IMR-90 (cell line): ENCODE measurements at regions not wholly inside any gene's neighbourhood (a gene's known extent, or its start where the extent isn't known, plus 50 kb on each side); places are given as distances from the start of the nearest gene placed in this dataset.

Experiments
- ATAC-seq: fragments of 200-7000 bp; cut with Tn5 transposase; 2 replicates; pipeline ENCODE4 v1.9.1; 2020; ENCODE audit warnings: low read depth, mild to moderate bottlenecking, moderate library complexity
- BruUV-seq: library from RNA; stranded (reverse); fragments of 400-500 nt; replicated peaks from 2 replicates; lab custom pipeline; 2021; lab: Mats Ljungman, UMichigan
- CTCF ChIA-PET: fragments of 300-600 bp; formaldehyde crosslinking; extraction: SDS; loops from one replicate; lab custom pipeline; 2021; ENCODE audit warnings: antibody characterized with exemption; lab: Yijun Ruan, JAX
- POLR2A ChIA-PET: fragments of 300-600 bp; sonication (Branson Sonifier 250); formaldehyde crosslinking; loops from one replicate; lab custom pipeline; 2022; ENCODE audit warnings: antibody characterized with exemption; ENCODE audit not compliant: unreplicated experiment; lab: Charles Lee
- DNase-seq: peaks from one replicate; pipeline ENCODE4 v3.0.0; 2013
- H2AFZ ChIP-seq: replicated peaks from 2 replicates; pipeline ENCODE3; 2013; ENCODE audit warnings: low read length, mild to moderate bottlenecking; ENCODE audit not compliant: poor library complexity
- H2AK5ac ChIP-seq: 2 replicates; pipeline ENCODE4 v1.6.1; 2013; ENCODE audit warnings: low read depth, low read length, inconsistent platforms
- H2AK9ac ChIP-seq: replicated peaks from 2 replicates; pipeline ENCODE3; 2013; ENCODE audit warnings: mild to moderate bottlenecking, low read depth, low read length, moderate library complexity; ENCODE audit not compliant: poor library complexity
- H2BK120ac ChIP-seq: 2 replicates; pipeline ENCODE4 v1.6.1; 2013; ENCODE audit warnings: low read depth, low read length, inconsistent platforms
- H2BK15ac ChIP-seq: 3 replicates; pipeline ENCODE4 v1.6.1; 2013; ENCODE audit warnings: low read depth, low read length, inconsistent platforms
- H2BK20ac ChIP-seq: 2 replicates; pipeline ENCODE4 v1.6.1; 2013; ENCODE audit warnings: low read depth, mild to moderate bottlenecking, inconsistent platforms, low read length, moderate library complexity
- H2BK5ac ChIP-seq: 2 replicates; pipeline ENCODE4 v1.6.1; 2013; ENCODE audit warnings: mild to moderate bottlenecking, low read depth, low read length, inconsistent platforms; ENCODE audit not compliant: poor library complexity, severe bottlenecking
- H3K14ac ChIP-seq: replicated peaks from 2 replicates; pipeline ENCODE4 v1.6.1; 2013; ENCODE audit warnings: low read depth, low read length, inconsistent platforms
- H3K18ac ChIP-seq: 2 replicates; pipeline ENCODE4 v1.6.1; 2013; ENCODE audit warnings: low read depth, low read length, control low read depth
- H3K23ac ChIP-seq: 2 replicates; pipeline ENCODE4 v1.6.1; 2013; ENCODE audit warnings: low read depth, low read length, inconsistent platforms
- H3K27ac ChIP-seq: 2 replicates; pipeline ENCODE4 v1.5.1; 2013; ENCODE audit warnings: mild to moderate bottlenecking, control low read depth, low read length; ENCODE audit not compliant: insufficient read depth
- H3K27me3 ChIP-seq: 2 replicates; pipeline ENCODE4 v1.6.1; 2013; ENCODE audit warnings: low read length; ENCODE audit not compliant: control insufficient read depth, insufficient read depth
- H3K36me3 ChIP-seq: 2 replicates; pipeline ENCODE4 v1.6.1; 2013; ENCODE audit warnings: low read length, mixed read lengths; ENCODE audit not compliant: control insufficient read depth, insufficient read depth
- H3K4ac ChIP-seq: 2 replicates; pipeline ENCODE4 v1.6.1; 2013; ENCODE audit warnings: low read depth, low read length, inconsistent platforms
- H3K4me1 ChIP-seq: 2 replicates; pipeline ENCODE4 v1.6.1; 2013; ENCODE audit warnings: low read length, mixed read lengths; ENCODE audit not compliant: control insufficient read depth, insufficient read depth
- H3K4me2 ChIP-seq: 2 replicates; pipeline ENCODE4 v1.6.1; 2013; ENCODE audit warnings: low read depth, mild to moderate bottlenecking, control low read depth, low read length, moderate library complexity
- H3K4me3 ChIP-seq: 2 replicates; pipeline ENCODE4 v1.5.1; 2013; ENCODE audit warnings: low read depth, mild to moderate bottlenecking, control low read depth, low read length, moderate library complexity; ENCODE audit not compliant: insufficient read depth
- H3K56ac ChIP-seq: 2 replicates; pipeline ENCODE4 v1.6.1; 2013; ENCODE audit warnings: low read length, inconsistent platforms; ENCODE audit not compliant: insufficient read depth; ENCODE audit errors: extremely low read depth
- H3K79me1 ChIP-seq, 2 experiments: 2 replicates each; pipeline ENCODE4 v1.6.1; 2013; ENCODE audit warnings: low read length in 2 of 2, inconsistent platforms in 1 of 2, low read depth in 1 of 2
- H3K9ac ChIP-seq: 2 replicates; pipeline ENCODE4 v1.6.1; 2013; ENCODE audit warnings: low read depth, low read length, control low read depth
- H3K9me1 ChIP-seq: 2 replicates; pipeline ENCODE4 v1.6.1; 2013; ENCODE audit warnings: low read length, inconsistent platforms; ENCODE audit not compliant: insufficient read depth
- H3K9me3 ChIP-seq: 2 replicates; pipeline ENCODE4 v1.6.1; 2013; ENCODE audit warnings: low read length; ENCODE audit not compliant: control insufficient read depth, insufficient read depth
- H4K20me1 ChIP-seq: 2 replicates; pipeline ENCODE4 v1.6.1; 2013; ENCODE audit warnings: low read length, inconsistent platforms; ENCODE audit not compliant: insufficient read depth
- H4K5ac ChIP-seq: 2 replicates; pipeline ENCODE4 v1.6.1; 2013; ENCODE audit warnings: mild to moderate bottlenecking, low read depth, low read length, control low read depth
- H4K8ac ChIP-seq, 2 experiments: 2 replicates each; pipeline ENCODE4 v1.6.1; 2013; ENCODE audit warnings: low read depth in 2 of 2, low read length in 2 of 2, control low read depth in 1 of 2, inconsistent platforms in 1 of 2
- H4K91ac ChIP-seq: 2 replicates; pipeline ENCODE4 v1.6.1; 2013; ENCODE audit warnings: low read depth, low read length, inconsistent platforms; ENCODE audit not compliant: insufficient read depth
- FOS ChIP-seq: fragments of 150-350 bp; IDR thresholded peaks from 2 replicates; pipeline ENCODE4 v1.6.1; 2016; ENCODE audit warnings: low read depth, low read length
- POLR2A ChIP-seq: IDR thresholded peaks from 2 replicates; pipeline ENCODE4 v1.6.1; 2012; ENCODE audit warnings: mild to moderate bottlenecking, low read depth, low read length
- RAD21 ChIP-seq: IDR thresholded peaks from 2 replicates; pipeline ENCODE4 v1.6.1; 2012; ENCODE audit warnings: low read length, improper control_type of control experiment
- SMC3 ChIP-seq: fragments of 150-350 bp; IDR thresholded peaks from 2 replicates; pipeline ENCODE4 v1.6.1; 2016; ENCODE audit warnings: low read depth, mild to moderate bottlenecking, antibody characterized with exemption, low read length, moderate library complexity
- WGBS, 2 experiments: methylation state at CpG; one replicate each; pipeline versions ENCODE4 v1.1.5 to v1.1.7; 2013; ENCODE audit warnings: missing lambda C conversion rate in 2 of 2; ENCODE audit not compliant: insufficient read length in 1 of 2; ENCODE audit errors: extremely low coverage in 2 of 2; 5-methylcytosine and 5-hydroxymethylcytosine counted together
- dilution Hi-C: fragments of 300-500 bp; cut with HindIII; formaldehyde crosslinking; loops from one replicate; pipeline ENCODE4 v1.14.3; 2018; ENCODE audit warnings: low sequenced_read_pairs; ENCODE audit not compliant: unreplicated experiment
- in situ Hi-C: fragments of 300-500 bp; cut with MboI; formaldehyde crosslinking; loops from 3 replicates; pipeline ENCODE4 v1.14.3; 2019; ENCODE audit warnings: low sequenced_read_pairs, inconsistent platforms, mixed read lengths
- intact Hi-C: fragments of 100-400 bp; cut with micrococcal nuclease; formaldehyde crosslinking; loops from 2 replicates; pipeline ENCODE4 v1.10.0; 2022
- TF ChIP-seq, protein P1 (sequence below): fragments of 150-350 bp; IDR thresholded peaks from 2 replicates; pipeline ENCODE4 v1.6.1; 2016; ENCODE audit warnings: low read depth, mild to moderate bottlenecking, low read length, moderate library complexity, borderline replicate concordance

DNA sequence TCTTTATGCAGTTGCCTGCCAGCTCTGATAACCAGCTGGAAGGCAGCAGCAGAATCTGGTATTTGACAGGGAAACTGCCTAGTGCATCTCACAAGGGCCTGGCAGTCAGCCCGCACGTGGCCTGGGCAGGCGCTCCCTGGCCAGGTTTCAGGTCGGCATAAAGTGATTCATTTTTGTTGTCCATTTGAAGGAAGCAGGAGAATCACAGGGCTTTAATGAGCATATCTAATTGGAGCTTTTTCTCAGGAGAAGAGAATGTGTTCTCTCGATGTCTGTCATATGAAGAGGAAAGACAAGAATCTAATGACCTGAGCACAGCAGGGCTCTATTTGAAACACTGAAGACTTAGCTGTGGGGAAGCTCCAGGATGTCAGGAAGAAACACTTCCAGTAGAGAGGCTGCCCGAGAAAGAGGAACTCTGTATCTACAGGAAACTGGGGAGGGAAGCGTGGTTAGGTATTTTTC is 98.8 kb upstream of the MB21D2 start:
- Histone ChIP-seq H3K9me1 (no peaks in the 10 kb centered on the region), H3K23ac (no peak overlapping the region), H3K14ac (no peak overlapping the region), H4K8ac (no peak overlapping the region), H2BK120ac (no peak overlapping the region), H3K79me1 (no peaks in the 10 kb centered on the region), H3K36me3 (no peaks in the 10 kb centered on the region), H3K4me1 (no peaks in the 10 kb centered on the region), H3K4me3 (no peak overlapping the region), H2AK9ac (no peak overlapping the region), H3K9me3 (peaks cover 4% of the 10 kb centered on the region), H4K20me1 (no peaks in the 10 kb centered on the region), H3K27ac (no peak overlapping the region), H2AFZ (no peak overlapping the region), H2AK5ac (no peak overlapping the region), H2BK5ac (no peak overlapping the region), H2BK20ac (no peak overlapping the region), H3K56ac (no peak overlapping the region), H3K9ac (no peak overlapping the region), H4K5ac (no peak overlapping the region), H4K91ac (no peak overlapping the region), H3K4ac (no peak overlapping the region), H2BK15ac (no peak overlapping the region), H3K4me2 (no peak overlapping the region), H3K27me3 (no peaks in the 10 kb centered on the region; the same call in 1 of the 2 replicates), H3K18ac (no peak overlapping the region)
- TF ChIP-seq POLR2A (no peak), RAD21 (no peak), FOS (no peak), SMC3 (no peak)
- TF ChIP-seq, protein P1, sequence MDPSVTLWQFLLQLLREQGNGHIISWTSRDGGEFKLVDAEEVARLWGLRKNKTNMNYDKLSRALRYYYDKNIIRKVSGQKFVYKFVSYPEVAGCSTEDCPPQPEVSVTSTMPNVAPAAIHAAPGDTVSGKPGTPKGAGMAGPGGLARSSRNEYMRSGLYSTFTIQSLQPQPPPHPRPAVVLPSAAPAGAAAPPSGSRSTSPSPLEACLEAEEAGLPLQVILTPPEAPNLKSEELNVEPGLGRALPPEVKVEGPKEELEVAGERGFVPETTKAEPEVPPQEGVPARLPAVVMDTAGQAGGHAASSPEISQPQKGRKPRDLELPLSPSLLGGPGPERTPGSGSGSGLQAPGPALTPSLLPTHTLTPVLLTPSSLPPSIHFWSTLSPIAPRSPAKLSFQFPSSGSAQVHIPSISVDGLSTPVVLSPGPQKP = no peak
- DNase-seq = no peak
- no peak for ATAC-seq
- 44% methylated on average over 3 of the region's 7 CpGs; no CpG with 5 or more reads in 1 of the 2 experiments for WGBS, 2 experiments
- no TSS peak for BruUV-seq
- intact Hi-C loops (no loop called here), dilution Hi-C loops (no loop called here), in situ Hi-C loops (no loop called here)
- CTCF ChIA-PET = interaction anchor here (1.6 kb wide), 1 partner anchor 200 kb away, joined by 3 read pairs; no protein-coding TSS in a partner anchor
- POLR2A ChIA-PET = interaction anchor here (0.7 kb wide), 1 partner anchor 597 kb away, joined by 4 read pairs; no protein-coding TSS in a partner anchor
